Sigmoid colon (tissue), 4 donors: ENCODE measurements at regions not wholly inside any gene's neighbourhood (a gene's known extent, or its start where the extent isn't known, plus 50 kb on each side); places are given as distances from the start of the nearest gene placed in this dataset.

Source experiments
- CTCF ChIP-seq, 4 experiments: fragments of 450-650 bp in 3 of 4; fragments of 200-600 bp in 1 of 4; IDR thresholded peaks; one replicate each; pipeline ENCODE4 v1.5.1; 2016 to 2019; ENCODE audit warnings: antibody characterized with exemption in 4 of 4, mild to moderate bottlenecking in 3 of 4, moderate library complexity in 2 of 4
- EP300 ChIP-seq, 4 donors: sonication (generic); formaldehyde crosslinking; IDR thresholded peaks; one replicate each; pipeline ENCODE4 v1.6.1; 2017; ENCODE audit warnings: antibody characterized with exemption in 4 of 4
- POLR2A ChIP-seq, 2 donors: fragments of 450-650 bp; IDR thresholded peaks; one replicate each; pipeline ENCODE4 v1.6.1; 2016; ENCODE audit warnings: antibody characterized with exemption in 2 of 2, mild to moderate bottlenecking in 2 of 2, moderate library complexity in 2 of 2
- POLR2AphosphoS5 ChIP-seq, 4 donors: sonication (generic); formaldehyde crosslinking; IDR thresholded peaks; one replicate each; pipeline ENCODE4 v1.6.1; 2017; ENCODE audit warnings: antibody characterized with exemption in 4 of 4

GRCh38 chr19:31104451-31104850, 244.8 kb downstream of the TSHZ3 start:
- TF ChIP-seq EP300 (IDR thresholded peaks at IDR 0.05) (no peak), POLR2A (IDR thresholded peaks at IDR 0.05) (no peak), CTCF (IDR thresholded peaks at IDR 0.05) (no peak), POLR2AphosphoS5 (IDR thresholded peaks at IDR 0.05) (no peak)
